HepG2 (cell line): ENCODE measurements at regions not wholly inside any gene's neighbourhood (a gene's known extent, or its start where the extent isn't known, plus 50 kb on each side); places are given as distances from the start of the nearest gene placed in this dataset.
A peak's percentile ranks its signal among the peaks of the same experiment; 100 is the strongest.

Experiments
- ATAC-seq: fragments of 200-7000 bp; cut with Tn5 transposase; 3 replicates; pipeline ENCODE4 v1.9.1; 2020; ENCODE audit warnings: mild to moderate bottlenecking, moderate library complexity
- BruUV-seq: library from RNA; stranded (reverse); fragments of 400-500 nt; replicated peaks from 2 replicates; lab custom pipeline; 2021; lab: Mats Ljungman, UMichigan
- CTCF ChIA-PET: fragments of 300-600 bp; formaldehyde crosslinking; extraction: SDS; loops from one replicate; lab custom pipeline; 2021; ENCODE audit warnings: low total read pairs, inconsistent platforms, low intra/inter-chr PET ratio; lab: Yijun Ruan, JAX
- POLR2A ChIA-PET: fragments of 350-600 bp; sonication (Branson Sonifier 250); formaldehyde crosslinking; loops from one replicate; lab custom pipeline; 2020; ENCODE audit warnings: antibody characterized with exemption, inconsistent platforms; lab: Yijun Ruan, JAX
- DNase-seq: peaks from one replicate; pipeline ENCODE4 v3.0.0-alpha.2; 2015; ENCODE audit warnings: low spot score
- FAIRE-seq: peaks from 3 replicates; lab custom pipeline; 2011; peaks lifted over from hg19 to GRCh38; lab: Jason Lieb, UNC
- H2AFZ ChIP-seq: one replicate; pipeline ENCODE4 v1.6.1; 2011; ENCODE audit warnings: low read length, inconsistent platforms
- H3K27ac ChIP-seq: fragments of 300-600 bp; 3 replicates; pipeline ENCODE4 v1.8.0; 2011; ENCODE audit warnings: mixed run types, mild to moderate bottlenecking, mixed read lengths, low read length, inconsistent platforms; ENCODE audit not compliant: insufficient read depth; ENCODE audit errors: extremely low read length
- H3K27me3 ChIP-seq, 2 experiments: fragments of 200-600 bp in 1 of 2; 2 replicates in 1 of 2; 3 replicates in 1 of 2; pipeline versions ENCODE4 v1.6.0 to v1.8.0; 2011; ENCODE audit warnings: low read length in 2 of 2, mild to moderate bottlenecking in 2 of 2, moderate library complexity in 2 of 2, inconsistent platforms in 1 of 2; ENCODE audit not compliant: insufficient read depth in 2 of 2, control insufficient read depth in 1 of 2
- H3K36me3 ChIP-seq, 2 experiments: fragments of 200-600 bp in 1 of 2; replicated peaks in 1 of 2; 2 replicates in 1 of 2; 3 replicates in 1 of 2; pipeline versions ENCODE4 v1.5.1 to v1.8.0; 2011; ENCODE audit warnings: low read length in 2 of 2, inconsistent platforms in 1 of 2; ENCODE audit not compliant: insufficient read depth in 2 of 2, control insufficient read depth in 1 of 2
- H3K4me1 ChIP-seq: 2 replicates; pipeline ENCODE4 v1.5.1; 2012; ENCODE audit warnings: low read length, inconsistent platforms; ENCODE audit not compliant: insufficient read depth
- H3K4me2 ChIP-seq: 2 replicates; pipeline ENCODE4 v1.6.0; 2011; ENCODE audit warnings: low read depth, low read length, inconsistent platforms
- H3K4me3 ChIP-seq, 3 experiments: fragments of 200-600 bp in 1 of 3; sonication (generic), shearing (Covaris generic) in 1 of 3; replicated peaks in 1 of 3; 2 replicates each; pipeline ENCODE4 v1.5.1; 2011 to 2016; ENCODE audit warnings: low read length in 3 of 3, inconsistent platforms in 2 of 3, low read depth in 2 of 3, mild to moderate bottlenecking in 2 of 3, control low read depth in 1 of 3, mixed read lengths in 1 of 3; ENCODE audit not compliant: insufficient read depth in 1 of 3
- H3K79me2 ChIP-seq: one replicate; pipeline ENCODE4 v1.6.1; 2011; ENCODE audit warnings: low read length, inconsistent platforms; ENCODE audit not compliant: insufficient read depth
- H3K9ac ChIP-seq: 2 replicates; pipeline ENCODE4 v1.6.0; 2011; ENCODE audit warnings: mild to moderate bottlenecking, low read depth, low read length, inconsistent platforms; ENCODE audit not compliant: insufficient read depth
- H3K9me3 ChIP-seq: 2 replicates; pipeline ENCODE4 v1.5.1; 2012; ENCODE audit warnings: mild to moderate bottlenecking, low read length
- H4K20me1 ChIP-seq: 2 replicates; pipeline ENCODE4 v1.6.0; 2011; ENCODE audit warnings: inconsistent platforms, mild to moderate bottlenecking, low read length, moderate library complexity; ENCODE audit not compliant: insufficient read depth
- ATF4 ChIP-seq, 2 experiments: fragments of 450-650 bp in 1 of 2; sonication (generic) in 1 of 2; formaldehyde crosslinking; IDR thresholded peaks; 2 replicates each; pipeline versions ENCODE4 v1.5.0 to v1.8.0; 2020 to 2022; ENCODE audit warnings: mild to moderate bottlenecking in 1 of 2, missing genetic modification reagents in 1 of 2
- KDM3A ChIP-seq: IDR thresholded peaks from 2 replicates; pipeline ENCODE4 v1.6.1; 2018; ENCODE audit warnings: low read depth, missing compliant biosample characterization
- MYNN ChIP-seq: sonication (generic); formaldehyde crosslinking; IDR thresholded peaks from 2 replicates; pipeline ENCODE4 v1.4.0; 2020; ENCODE audit warnings: mild to moderate bottlenecking, low read depth, missing genetic modification reagents
- NFAT5 ChIP-seq: sonication (generic); formaldehyde crosslinking; IDR thresholded peaks from 2 replicates; pipeline ENCODE4 v1.4.0; 2020; ENCODE audit warnings: missing genetic modification reagents
- SNAPC5 ChIP-seq: sonication (generic); formaldehyde crosslinking; IDR thresholded peaks from 2 replicates; pipeline ENCODE4 v1.8.1; 2023; ENCODE audit warnings: mild to moderate bottlenecking, missing genetic modification reagents, borderline replicate concordance
- ZNF281 ChIP-seq: sonication (generic); formaldehyde crosslinking; IDR thresholded peaks from 2 replicates; pipeline ENCODE4 v1.4.0; 2020; ENCODE audit warnings: missing genetic modification reagents, borderline replicate concordance
- WGBS: methylation state at CpG from one replicate; pipeline ENCODE4 v1.1.6; 2017; ENCODE audit warnings: low lambda C conversion rate; 5-methylcytosine and 5-hydroxymethylcytosine counted together
- in situ Hi-C: cut with HindIII; loops from 2 replicates; pipeline ENCODE4 v1.10.0; 2017; ENCODE audit warnings: low pct_unique_long_range_greater_than_20kb; ENCODE audit not compliant: extremely low pct_ligation_motif_present
- intact Hi-C: fragments of 100-400 bp; cut with micrococcal nuclease; formaldehyde crosslinking; loops from one replicate; pipeline ENCODE4 v1.10.0; 2022; ENCODE audit not compliant: unreplicated experiment

- Histone ChIP-seq H3K4me2 (no peak overlapping the region), H3K27me3 (no peaks in the 10 kb centered on the region), H3K4me1 (no peaks in the 10 kb centered on the region), H4K20me1 (no peaks in the 10 kb centered on the region), H3K79me2 (no peaks in the 10 kb centered on the region), H3K36me3 (no peaks in the 10 kb centered on the region), H2AFZ (no peak overlapping the region), H3K4me3 (no peak overlapping the region), H3K9me3 (no peaks in the 10 kb centered on the region), H3K27ac (no peak overlapping the region), H3K9ac (no peak overlapping the region)
- intact Hi-C loops (no loop called here), in situ Hi-C loops (no loop called here)
- ATAC-seq (no peak), FAIRE-seq (no peak), DNase-seq (no peak)
- POLR2A ChIA-PET: no interaction called here
- TF ChIP-seq KDM3A: no peak
- TF ChIP-seq ZNF281 (CRISPR knock-in tag): no peak
- no TSS peak for BruUV-seq
- CTCF ChIA-PET: no interaction called here
- 64% methylated on average over 2 of the region's 2 CpGs for WGBS
Observed at GRCh38 chr2:146239392-146240135, 1605.3 kb upstream of the ACVR2A start.

GRCh38 chr2:146238254-146238966 lies 1606.4 kb upstream of the ACVR2A start:
- no peak for DNase-seq
- H3K4me2 ChIP-seq: no peak overlapping the region
- no peak overlapping the region for H2AFZ ChIP-seq
- no peak overlapping the region for H3K9ac ChIP-seq
- POLR2A ChIA-PET: no interaction called here
- TF ChIP-seq SNAPC5 (no peak), MYNN (CRISPR knock-in tag) (no peak), NFAT5 (CRISPR knock-in tag) (no peak), ATF4 (CRISPR knock-in tag; IDR thresholded peaks at IDR 0.05) (0 out of 4 replicates have a peak, but pooled peaks of 1 of the 2 experiments have one; percentile 20)
- TF ChIP-seq, all 625 proteins: peak for 1
- CTCF ChIA-PET: no interaction called here
- Histone ChIP-seq H3K4me1 (no peaks in the 10 kb centered on the region), H4K20me1 (no peaks in the 10 kb centered on the region), H3K9me3 (no peaks in the 10 kb centered on the region), H3K4me3 (no peak overlapping the region), H3K36me3 (no peaks in the 10 kb centered on the region), H3K27ac (no peak overlapping the region), H3K79me2 (no peaks in the 10 kb centered on the region), H3K27me3 (no peaks in the 10 kb centered on the region)
- in situ Hi-C loops (no loop called here), intact Hi-C loops (no loop called here)
- 35% methylated on average over 3 of the region's 3 CpGs for WGBS
- ATAC-seq (no peak; the same call in 2 of the 3 replicates), FAIRE-seq (no peak)
- no TSS peak for BruUV-seq
